ENCODE measurements at regions not wholly inside any gene's neighbourhood (a gene's known extent, or its start where the extent isn't known, plus 50 kb on each side); places are given as distances from the start of the nearest gene placed in this dataset.

DNA sequence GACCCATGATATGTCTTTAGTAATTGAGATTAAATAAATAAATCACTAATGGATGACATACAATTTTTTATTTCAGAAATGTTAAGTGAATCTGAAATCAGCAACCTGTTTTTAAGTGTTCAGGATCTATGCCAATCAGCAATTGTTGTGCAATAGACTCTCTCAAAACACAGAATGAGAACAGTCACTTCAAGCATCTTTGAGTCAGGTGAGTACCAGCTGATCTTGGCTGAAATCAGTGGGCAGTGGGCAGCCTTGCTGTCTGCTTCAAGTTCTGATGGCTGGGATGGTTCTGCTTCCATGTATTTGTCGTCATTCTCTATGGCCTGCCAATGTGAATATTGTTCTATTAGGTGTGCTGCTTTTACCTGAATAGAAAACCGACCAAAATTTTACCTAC, 82.3 kb upstream of the NRG3 start:
- no peak for DNase-seq (ENCODE audit: low spot score)
- TF ChIP-seq, protein P1, sequence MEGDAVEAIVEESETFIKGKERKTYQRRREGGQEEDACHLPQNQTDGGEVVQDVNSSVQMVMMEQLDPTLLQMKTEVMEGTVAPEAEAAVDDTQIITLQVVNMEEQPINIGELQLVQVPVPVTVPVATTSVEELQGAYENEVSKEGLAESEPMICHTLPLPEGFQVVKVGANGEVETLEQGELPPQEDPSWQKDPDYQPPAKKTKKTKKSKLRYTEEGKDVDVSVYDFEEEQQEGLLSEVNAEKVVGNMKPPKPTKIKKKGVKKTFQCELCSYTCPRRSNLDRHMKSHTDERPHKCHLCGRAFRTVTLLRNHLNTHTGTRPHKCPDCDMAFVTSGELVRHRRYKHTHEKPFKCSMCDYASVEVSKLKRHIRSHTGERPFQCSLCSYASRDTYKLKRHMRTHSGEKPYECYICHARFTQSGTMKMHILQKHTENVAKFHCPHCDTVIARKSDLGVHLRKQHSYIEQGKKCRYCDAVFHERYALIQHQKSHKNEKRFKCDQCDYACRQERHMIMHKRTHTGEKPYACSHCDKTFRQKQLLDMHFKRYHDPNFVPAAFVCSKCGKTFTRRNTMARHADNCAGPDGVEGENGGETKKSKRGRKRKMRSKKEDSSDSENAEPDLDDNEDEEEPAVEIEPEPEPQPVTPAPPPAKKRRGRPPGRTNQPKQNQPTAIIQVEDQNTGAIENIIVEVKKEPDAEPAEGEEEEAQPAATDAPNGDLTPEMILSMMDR (IDR thresholded peaks at IDR 0.05; ENCODE audit: extremely low read depth, missing control alignments): no peak

DNA sequence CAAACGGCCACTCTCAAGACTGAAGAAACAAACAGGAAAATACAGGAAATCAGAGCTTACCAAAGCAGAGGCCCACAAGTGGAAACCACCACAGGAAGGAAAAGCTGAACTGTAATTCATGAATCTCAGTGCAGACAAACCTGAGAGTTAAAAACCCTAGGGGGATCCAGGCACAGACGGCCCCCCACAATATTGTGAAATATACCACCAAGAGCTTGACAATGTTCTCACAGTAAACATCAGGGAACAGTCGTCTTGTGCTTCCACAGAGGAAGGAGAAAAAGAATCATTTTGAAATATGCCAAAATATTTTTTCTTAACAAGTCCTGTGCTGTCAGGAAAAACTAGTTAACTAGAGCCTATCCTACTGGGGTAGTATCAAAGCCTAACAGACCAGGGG, 68.2 kb upstream of the NRG3 start:
- DNase-seq (ENCODE audit: low spot score): no peak
- TF ChIP-seq, protein P1 (IDR thresholded peaks at IDR 0.05; ENCODE audit: extremely low read depth, missing control alignments): no peak

DNA sequence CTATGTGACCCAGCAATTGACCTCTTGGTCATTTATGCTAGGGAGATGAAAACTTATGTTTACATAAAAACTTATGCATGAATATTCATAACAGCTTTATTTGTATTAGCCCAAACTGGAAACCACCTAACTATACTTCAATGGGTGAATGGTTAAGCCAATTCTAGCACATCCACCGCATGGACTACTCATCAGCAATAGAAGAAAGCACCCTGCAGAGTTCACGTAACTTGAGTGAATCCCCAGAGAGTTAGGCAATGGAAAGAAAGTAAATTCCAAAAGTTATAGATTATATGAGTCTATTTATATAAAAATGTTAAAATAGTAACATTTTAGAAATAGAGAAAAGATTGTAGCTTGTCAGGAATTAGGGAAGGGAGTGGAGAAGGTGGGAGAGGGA, 60.2 kb upstream of the NRG3 start:
- no peak for DNase-seq (ENCODE audit: low spot score)
- TF ChIP-seq, protein P1 (IDR thresholded peaks at IDR 0.05; ENCODE audit: extremely low read depth, missing control alignments): no peak

DNA sequence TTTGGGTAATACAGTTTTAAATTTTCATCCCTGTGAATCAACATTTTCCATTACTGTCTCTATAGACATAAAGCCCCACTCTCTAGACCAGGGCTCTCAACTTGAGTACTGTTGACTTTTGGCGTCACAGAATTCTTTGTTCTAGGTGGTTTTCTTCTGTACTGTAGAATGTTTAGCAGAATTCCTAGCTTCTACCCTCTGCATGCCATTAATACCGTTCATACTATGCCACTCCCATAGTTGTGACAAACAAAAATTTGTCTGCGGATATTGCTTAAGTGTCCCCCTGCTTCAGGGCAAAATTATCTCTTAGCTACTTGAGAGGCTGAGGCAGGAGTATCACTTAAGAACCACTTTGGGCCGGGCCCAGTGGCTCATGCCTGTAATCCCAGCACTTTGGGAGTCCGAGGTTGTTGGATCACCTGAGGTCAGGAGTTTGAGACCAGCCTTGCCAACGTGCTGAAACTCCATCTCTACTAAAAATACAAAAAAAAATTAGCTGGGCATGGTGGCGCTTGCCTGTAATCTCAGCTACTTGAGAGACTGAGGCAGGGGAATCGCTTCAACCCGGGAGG, 57.3 kb upstream of the NRG3 start:
- DNase-seq (ENCODE audit: low spot score): no peak
- TF ChIP-seq, protein P1 (IDR thresholded peaks at IDR 0.05; ENCODE audit: extremely low read depth, missing control alignments): no peak

DNA sequence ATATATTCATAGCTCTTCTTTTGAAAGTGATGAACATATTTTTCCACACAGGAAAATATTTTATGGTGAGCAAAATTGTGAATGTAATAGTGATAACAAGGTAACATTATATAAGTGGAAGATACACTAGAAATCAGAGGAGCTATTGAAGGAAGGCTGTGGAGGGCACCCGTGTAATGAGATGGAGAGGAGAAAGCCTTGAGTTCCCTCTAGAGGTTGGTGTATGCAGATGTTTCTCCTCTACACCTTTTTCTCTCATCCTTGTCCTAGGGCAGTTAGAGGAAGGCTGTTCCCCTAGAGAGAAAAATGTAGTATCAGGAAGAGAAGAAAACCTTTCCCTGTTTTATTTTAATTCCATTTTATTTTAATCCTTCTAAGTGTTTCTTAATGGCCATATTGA, 54.6 kb upstream of the NRG3 start:
- no peak for DNase-seq (ENCODE audit: low spot score)
- TF ChIP-seq, protein P1 (IDR thresholded peaks at IDR 0.05; ENCODE audit: extremely low read depth, missing control alignments): no peak

Data from GM20000 (cell line).